ENCODE measurements at regions not wholly inside any gene's neighbourhood (a gene's known extent, or its start where the extent isn't known, plus 50 kb on each side); places are given as distances from the start of the nearest gene placed in this dataset.

DNA sequence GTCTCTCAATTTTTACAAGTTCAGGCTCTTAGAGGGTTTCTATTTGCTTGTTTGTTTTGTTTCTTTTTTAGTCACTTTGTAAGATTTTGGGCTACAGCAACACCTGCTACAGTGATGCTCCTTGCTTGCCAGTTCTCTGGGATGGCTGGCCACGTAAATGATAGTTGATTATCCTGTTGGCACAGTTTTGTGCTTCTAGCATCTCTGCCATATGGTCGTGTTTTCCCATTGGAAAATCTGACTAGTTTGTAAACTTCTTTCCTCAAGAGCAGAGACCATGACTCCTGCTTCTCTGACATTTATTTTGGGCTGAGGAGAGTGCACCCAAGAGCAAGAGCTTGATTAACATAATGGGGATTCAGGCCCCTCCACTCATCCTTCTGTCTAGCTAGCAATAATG is 1621.6 kb upstream of the RAG2 start:
- TF ChIP-seq SP1 (CRISPR knock-in tag; conservative IDR thresholded peaks at IDR 0.05) (no peak), ZNF121 (CRISPR knock-in tag; IDR thresholded peaks at IDR 0.05) (no peak), NFE2L1 (CRISPR knock-in tag; IDR thresholded peaks at IDR 0.05) (no peak), CTCF (IDR thresholded peaks at IDR 0.05) (no peak), CREB1 (CRISPR knock-in tag; IDR thresholded peaks at IDR 0.05) (no peak), FOXJ3 (CRISPR knock-in tag; IDR thresholded peaks at IDR 0.05; ENCODE audit: borderline replicate concordance) (no peak)
- TF ChIP-seq, protein P1, sequence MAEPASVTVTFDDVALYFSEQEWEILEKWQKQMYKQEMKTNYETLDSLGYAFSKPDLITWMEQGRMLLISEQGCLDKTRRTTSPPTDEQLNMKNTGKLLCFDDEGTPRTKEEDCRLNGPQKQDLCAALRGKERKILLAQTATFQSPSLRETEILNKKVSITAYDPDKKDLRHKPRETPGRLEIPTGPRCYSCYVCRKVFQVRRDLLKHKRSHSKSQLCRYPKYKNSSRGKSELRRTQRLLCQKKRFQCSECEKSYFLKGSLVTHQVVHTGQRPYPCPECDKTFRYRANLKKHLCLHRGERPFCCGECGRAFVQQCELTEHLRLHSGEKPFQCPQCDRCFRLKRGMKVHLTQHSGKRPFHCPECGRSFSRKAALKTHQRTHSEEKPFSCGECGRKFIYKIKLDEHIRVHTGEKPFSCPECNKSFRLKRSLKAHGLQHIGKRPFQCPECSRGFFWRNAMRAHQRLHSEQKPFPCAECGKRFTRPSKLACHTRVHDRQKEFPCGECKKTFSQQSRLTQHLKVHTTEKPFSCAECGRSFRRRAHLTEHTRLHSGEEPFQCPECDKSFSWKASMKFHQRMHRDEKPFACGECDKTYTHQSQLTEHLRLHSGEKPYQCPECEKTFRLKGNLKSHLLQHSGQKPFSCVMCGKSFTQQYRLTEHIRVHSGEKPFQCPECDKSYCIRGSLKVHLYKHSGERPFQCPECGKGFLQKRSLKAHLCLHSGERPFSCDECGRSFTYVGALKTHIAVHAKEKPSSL (CRISPR knock-in tag; conservative IDR thresholded peaks at IDR 0.05), result no peak

All from WTC11 (cell line).